ENCODE measurements at regions not wholly inside any gene's neighbourhood (a gene's known extent, or its start where the extent isn't known, plus 50 kb on each side); places are given as distances from the start of the nearest gene placed in this dataset.

DNA sequence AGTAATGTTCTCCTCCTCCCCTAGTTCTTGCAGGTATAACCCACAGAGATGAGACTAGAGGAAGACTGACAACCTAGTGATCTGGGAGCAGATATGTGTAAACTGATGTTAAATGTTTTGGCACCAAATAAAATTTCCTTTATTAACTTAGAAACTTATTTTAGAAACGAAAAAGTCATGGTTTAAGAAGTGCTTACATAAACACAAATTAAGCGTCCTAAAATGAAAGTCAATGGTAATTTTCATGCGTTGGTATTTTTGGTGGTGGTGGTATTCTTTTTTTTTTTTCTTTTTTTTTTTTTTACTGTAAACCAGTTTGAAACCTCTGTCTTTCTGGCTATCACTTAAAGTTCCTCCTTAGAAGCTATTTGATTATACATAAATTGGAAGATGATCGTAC lies 1438.1 kb upstream of the TENM3 start:
- DNase-seq, result no peak

DNA sequence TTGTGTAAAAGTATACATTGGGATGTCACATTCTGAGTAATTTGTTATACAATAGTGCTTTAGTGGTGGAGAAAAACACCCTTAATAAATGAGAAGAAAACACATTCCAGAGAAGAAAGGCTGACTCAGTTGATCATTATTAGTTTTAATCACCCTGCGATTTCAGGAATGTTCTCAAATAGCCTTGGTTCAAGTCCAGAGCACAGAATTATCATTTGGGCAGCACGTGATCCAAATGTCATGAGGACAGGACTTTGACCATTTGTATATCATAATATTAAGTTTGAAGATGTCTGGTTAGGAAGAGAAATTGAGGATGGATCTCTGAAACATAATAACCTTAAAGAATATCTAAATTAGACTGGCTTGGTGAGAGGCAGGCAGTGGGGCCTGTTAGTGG lies 1434.3 kb upstream of the TENM3 start:
- no peak for DNase-seq

DNA sequence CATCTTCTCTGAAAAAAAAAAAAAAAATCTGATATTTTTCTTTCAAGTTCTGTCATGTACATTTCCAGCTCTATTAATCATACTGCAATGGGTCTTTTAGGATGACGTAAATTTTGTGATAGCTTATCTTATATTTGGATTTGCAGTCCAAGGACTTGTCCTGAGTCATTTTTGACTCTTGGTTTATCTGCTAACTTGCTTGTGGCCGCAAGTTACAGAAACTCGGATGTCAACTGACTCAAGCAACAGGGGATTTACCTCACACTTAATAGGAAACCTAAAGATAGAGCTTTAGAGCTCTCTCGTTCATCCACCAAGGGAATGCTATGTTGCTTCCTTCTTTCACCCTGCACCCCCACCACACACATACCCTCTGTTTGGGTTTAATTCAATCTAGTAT lies 1433.8 kb upstream of the TENM3 start:
- no peak for DNase-seq

- DNase-seq, result no peak
These were observed 1432.6 kb upstream of the TENM3 start for GRCh38 chr4:180810581-180810980.

DNA sequence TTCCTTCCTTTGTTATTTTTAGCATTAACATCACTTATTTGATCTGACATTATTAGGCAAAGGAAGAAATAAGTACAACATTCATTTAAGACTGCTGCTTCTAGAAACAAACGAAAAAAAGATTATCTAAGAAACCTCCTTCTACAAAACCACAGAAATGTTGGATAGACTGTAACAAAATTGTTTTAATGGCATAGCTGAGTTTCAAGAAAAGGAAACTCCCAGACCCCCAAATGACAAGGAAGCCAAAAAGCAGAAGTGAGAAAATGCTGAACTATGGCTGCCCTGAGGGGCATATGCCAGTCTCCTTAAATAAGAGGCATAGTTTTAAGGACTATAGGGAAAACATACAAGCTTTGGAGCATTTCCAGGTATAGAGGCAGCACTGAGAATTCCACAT lies 1431.6 kb upstream of the TENM3 start:
- DNase-seq, result no peak

DNA sequence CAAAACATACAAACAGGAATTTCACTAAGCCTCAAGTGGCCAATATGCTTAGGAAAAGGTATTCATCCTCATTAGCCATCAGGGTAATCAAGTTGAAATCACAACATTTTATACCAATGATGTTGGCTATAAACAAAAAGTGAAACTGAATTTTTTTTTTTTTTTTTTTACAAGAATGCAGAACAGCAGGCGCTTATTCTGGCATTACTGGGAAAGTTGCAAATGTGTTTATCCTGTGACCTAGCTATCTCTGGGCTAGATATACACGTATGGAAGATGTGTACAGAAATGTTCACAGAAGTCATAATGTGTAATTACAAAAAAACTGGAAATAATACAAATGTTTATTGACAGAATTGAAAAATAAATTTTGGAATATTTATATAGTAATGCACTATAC lies 1430.4 kb upstream of the TENM3 start:
- no peak for DNase-seq

- no peak for DNase-seq
These were observed 1428.3 kb upstream of the TENM3 start for GRCh38 chr4:180814875-180815417.

DNA sequence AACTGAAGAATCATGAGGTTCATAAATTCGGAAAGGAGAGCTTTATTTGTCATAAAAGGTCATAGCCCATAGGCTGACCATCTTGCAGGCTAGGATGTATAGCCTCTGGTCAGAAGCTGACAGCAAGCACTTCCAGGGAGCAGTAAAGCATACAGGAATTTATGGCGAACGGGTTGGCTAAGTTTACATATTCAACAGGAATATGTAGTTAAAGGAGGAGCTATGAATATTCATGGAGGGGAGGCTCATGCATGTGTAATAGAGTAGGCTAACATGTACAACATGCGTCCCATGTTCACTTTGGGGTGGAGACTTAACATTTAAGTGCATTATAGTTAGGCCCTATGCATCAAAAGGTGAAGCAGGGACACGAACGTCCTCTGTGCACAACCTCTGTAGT lies 1425.7 kb upstream of the TENM3 start:
- DNase-seq, result no peak

GRCh38 chr4:180823108-180823507 lies 1420.1 kb upstream of the TENM3 start:
- no peak for DNase-seq

GRCh38 chr4:180827232-180828009 lies 1415.8 kb upstream of the TENM3 start:
- peak; percentile 9 to 66 for DNase-seq

- peak; percentile 69 to 83 for DNase-seq
These were observed 1414.7 kb upstream of the TENM3 start for GRCh38 chr4:180828455-180829018.

- DNase-seq, result no peak
These were observed 1411.1 kb upstream of the TENM3 start for GRCh38 chr4:180832073-180832472.

- DNase-seq, result no peak
These were observed 1403.1 kb upstream of the TENM3 start for GRCh38 chr4:180840142-180840541.

DNA sequence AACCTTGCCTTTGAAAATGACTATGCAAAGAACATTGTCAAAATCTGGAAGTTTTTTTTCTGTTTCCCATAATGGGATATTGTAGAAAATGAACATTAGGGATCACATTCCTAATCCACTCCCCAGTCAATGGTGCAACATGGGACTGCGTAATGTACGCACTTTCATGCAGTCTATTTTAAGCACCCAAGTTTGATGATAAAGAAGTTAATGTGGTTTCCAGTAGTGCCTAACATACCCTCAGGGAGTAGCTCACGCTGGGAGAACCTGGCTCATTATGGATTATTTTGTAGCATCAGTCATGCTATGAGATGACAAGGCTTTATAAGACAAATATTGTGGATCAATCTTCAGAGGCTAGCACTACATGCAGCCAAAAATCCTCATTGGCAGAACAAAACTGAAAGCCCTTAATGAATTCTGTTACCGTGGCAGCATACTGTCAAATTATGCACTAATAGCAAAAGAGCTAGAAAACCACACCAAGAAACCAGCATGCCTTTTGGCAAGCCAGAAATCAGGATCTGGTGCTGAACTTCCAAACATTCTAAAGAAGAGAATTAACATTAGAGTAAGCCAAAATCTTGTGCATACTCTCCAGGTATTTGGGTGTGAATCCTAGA lies 1392.8 kb upstream of the TENM3 start:
- peak; percentile 33 to 85 for DNase-seq

DNA sequence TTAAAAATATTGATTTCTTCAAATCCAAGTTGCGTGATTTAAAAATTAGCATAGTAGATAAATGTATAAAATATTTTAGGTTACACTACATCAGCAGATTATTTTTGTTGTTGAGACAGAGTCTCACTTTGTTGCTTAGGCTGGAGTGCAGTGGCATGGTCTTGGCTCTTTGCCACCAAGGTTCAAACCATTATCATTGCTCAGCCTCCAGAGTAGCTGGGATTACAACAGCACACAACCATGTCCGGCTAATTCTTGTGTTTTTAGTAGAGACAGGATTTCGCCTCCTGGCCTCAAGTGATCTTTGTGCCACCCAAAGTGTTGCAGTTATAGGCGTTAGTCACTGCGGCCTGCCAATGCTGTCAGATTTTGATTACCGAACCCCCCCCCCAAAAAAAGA lies 1390.5 kb upstream of the TENM3 start:
- DNase-seq, result peak in 1 of 2 experiments; percentile 27

- no peak for DNase-seq
These were observed 1388.0 kb upstream of the TENM3 start for GRCh38 chr4:180855184-180855583.

DNA sequence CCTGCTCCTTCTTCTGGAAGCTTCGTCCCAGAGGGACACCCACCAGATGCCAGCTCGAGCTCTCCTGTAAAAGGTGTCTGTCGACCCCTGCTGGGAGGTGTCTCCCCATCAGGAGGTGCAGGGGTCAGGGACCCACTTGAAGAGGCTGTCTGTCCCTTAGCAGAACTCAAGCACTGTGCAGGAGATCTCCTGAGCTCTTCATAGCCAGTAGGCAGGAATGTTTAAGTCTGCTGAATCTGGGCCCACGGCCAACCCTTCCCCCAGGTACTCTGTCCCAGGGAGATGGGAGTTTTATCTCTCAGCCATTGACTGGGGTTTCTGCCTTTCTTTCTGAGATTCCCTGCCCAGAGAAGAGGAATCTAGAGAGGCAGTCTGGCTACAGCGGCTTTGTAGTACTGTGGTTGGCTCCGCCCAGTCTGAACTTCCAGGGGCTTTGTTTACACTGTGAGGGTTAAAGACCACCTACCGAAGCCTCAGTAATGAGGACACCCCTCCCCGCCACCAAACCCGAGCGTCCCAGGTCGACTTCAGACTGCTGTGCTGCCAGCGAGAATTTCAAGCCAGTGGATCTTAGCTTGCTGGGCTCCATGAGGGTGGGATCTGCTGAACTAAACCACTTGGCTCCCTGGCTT lies 1383.0 kb upstream of the TENM3 start:
- DNase-seq, result no peak

DNA sequence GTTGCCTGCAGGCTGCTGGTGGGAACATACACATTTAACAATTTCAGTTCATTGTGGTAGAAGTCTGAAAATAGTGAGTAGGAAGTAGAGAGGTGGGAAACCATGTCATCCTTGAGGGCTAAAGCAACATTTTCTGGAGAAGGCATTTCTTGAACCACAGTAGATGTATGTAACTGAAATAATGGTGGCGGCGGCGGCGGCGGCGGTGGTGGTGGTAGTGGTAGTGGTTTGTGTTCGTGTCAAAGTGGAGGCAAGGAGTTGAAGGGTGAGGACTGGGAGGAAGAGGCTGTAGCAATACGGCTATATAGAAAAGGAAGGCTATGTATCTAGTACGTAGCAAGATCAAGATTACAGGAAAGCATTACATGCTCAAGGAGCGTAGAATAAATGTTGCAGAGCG lies 1381.6 kb upstream of the TENM3 start:
- no peak for DNase-seq

GRCh38 chr4:180866933-180867643 lies 1376.1 kb upstream of the TENM3 start:
- no peak for DNase-seq

DNA sequence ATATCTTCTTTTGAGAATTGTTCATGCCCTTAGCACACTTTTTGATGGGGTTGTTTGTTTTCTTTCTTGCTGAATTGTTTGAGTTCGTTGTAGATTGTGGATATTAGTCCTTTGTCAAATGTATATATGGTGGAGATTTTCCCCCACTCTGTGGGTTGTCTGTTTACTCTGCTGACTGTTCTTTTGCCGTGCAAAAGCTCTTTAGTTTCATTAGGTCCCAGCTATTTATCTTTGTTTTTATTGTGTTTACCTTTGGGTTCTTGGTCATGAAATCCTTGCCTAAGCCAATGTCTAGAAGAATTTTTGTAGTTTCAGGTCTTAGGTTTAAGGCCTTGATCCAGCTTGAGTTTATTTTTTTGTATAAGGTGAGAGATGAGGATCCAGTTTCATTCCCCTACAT lies 1372.6 kb upstream of the TENM3 start:
- no peak for DNase-seq

DNA sequence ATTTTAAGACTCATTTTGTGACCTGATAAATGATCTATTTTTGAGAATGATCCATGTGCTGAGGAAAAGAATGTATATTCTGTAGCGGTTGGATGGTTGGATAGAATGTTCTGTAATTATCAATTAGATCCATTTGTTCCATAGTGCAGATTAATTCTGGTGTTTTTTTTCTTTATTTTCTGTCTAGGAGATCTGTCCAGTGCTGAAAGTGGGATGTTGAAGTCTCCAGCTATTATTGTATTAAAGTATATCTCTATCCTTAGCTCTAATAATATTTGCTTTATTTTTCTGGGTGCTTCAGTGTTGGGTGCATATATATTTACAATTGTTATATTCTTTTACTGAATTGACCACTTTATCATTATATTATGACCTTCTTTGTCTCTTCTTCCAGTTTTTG lies 1344.9 kb upstream of the TENM3 start:
- DNase-seq, result no peak

DNA sequence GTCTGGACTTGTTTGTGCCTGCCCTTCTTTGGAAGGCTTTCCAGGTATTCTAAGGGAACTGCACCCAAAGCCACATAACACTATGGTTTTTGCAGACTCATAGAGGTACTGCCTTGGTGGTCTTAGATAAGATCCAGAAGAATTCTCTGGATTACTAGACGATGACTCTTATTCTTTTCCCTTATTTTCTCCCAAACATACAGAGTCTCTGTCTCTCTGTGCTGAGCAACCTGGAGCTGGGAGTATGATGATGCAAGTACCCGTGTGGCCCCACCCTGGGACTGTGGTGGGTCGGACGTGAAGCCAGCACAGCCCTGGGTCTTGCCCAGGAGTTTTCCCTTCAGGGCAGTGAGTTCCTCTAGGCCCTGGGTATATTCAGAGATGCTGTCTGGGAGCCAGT lies 1342.4 kb upstream of the TENM3 start:
- no peak for DNase-seq

GRCh38 chr4:180909279-180909678 lies 1333.9 kb upstream of the TENM3 start:
- DNase-seq, result peak in 1 of 2 experiments; percentile 31

Data from NCI-H2081 (cell line).